ENCODE measurements at regions not wholly inside any gene's neighbourhood (a gene's known extent, or its start where the extent isn't known, plus 50 kb on each side); places are given as distances from the start of the nearest gene placed in this dataset.

DNA sequence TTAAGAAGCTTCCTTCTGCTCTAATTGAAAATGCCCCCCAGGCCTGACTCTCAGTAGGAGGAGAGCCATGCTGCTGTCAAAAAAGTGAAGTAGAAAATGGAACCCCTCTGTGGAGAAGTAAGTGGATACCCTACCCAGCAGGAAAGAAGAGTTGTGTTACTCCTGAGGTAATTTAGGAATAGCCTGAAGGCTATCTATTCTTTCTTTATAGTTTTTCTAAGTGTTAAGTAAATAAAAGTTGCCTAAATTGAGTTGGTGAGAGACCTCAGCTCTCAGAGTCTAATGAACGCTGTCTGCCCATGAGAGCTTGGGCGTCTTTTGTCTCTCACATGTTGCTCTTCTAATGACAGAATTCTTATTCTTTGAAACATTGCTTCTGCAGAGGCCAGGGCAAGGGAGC lies 116.2 kb downstream of the NSUN3 start:
- TF ChIP-seq EP300 (IDR thresholded peaks at IDR 0.05; ENCODE audit: low read length) (no peak), CBFA2T3 (IDR thresholded peaks at IDR 0.05) (no peak)
- TF ChIP-seq, protein P1, sequence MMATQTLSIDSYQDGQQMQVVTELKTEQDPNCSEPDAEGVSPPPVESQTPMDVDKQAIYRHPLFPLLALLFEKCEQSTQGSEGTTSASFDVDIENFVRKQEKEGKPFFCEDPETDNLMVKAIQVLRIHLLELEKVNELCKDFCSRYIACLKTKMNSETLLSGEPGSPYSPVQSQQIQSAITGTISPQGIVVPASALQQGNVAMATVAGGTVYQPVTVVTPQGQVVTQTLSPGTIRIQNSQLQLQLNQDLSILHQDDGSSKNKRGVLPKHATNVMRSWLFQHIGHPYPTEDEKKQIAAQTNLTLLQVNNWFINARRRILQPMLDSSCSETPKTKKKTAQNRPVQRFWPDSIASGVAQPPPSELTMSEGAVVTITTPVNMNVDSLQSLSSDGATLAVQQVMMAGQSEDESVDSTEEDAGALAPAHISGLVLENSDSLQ (IDR thresholded peaks at IDR 0.05), result no peak

Measured in K562 (cell line).